ENCODE measurements at regions not wholly inside any gene's neighbourhood (a gene's known extent, or its start where the extent isn't known, plus 50 kb on each side); places are given as distances from the start of the nearest gene placed in this dataset.

DNA sequence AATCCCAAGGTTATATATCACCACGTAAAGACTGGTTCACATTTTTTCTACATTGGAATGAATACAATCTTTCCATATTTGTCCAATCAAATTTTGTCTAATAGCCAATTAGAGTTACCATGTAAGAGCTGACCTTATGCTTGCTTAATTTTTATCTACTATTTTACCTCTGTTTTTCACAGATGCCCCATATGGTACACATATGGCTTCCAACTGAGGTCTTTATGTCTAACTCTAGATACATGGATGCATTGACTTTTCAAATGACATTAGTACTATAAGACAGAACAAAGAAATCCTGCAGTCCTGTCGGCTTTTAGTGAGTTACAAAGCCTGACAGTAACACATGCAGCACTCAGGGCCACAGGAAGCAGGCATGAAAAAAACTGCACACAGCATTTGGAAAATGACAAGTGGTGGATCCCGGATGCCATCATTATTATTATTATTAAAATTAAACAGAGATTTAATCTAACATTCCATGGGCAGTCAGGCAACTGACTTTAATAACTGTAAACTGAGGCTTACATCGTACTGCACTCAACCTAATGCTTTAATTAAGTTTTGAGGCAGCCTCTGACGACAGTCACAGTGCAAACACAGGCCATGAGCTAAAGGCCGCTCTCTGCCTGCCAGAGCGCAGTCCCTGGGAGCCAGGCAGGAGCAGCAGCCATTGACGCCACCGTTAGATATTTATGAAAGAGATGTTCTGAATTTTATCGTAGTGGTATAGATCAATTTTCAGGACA, 113.9 kb upstream of the TMCO5A start:
- TF ChIP-seq, protein P1, sequence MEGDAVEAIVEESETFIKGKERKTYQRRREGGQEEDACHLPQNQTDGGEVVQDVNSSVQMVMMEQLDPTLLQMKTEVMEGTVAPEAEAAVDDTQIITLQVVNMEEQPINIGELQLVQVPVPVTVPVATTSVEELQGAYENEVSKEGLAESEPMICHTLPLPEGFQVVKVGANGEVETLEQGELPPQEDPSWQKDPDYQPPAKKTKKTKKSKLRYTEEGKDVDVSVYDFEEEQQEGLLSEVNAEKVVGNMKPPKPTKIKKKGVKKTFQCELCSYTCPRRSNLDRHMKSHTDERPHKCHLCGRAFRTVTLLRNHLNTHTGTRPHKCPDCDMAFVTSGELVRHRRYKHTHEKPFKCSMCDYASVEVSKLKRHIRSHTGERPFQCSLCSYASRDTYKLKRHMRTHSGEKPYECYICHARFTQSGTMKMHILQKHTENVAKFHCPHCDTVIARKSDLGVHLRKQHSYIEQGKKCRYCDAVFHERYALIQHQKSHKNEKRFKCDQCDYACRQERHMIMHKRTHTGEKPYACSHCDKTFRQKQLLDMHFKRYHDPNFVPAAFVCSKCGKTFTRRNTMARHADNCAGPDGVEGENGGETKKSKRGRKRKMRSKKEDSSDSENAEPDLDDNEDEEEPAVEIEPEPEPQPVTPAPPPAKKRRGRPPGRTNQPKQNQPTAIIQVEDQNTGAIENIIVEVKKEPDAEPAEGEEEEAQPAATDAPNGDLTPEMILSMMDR (conservative IDR thresholded peaks at IDR 0.05; ENCODE audit: low read depth in 2 of 2) = no peak
- TF ChIP-seq EZH2 (IDR thresholded peaks at IDR 0.05; ENCODE audit: low read depth, unreplicated experiment) (no peak), POLR2AphosphoS5 (IDR thresholded peaks at IDR 0.05; ENCODE audit: low read depth) (no peak), REST (IDR thresholded peaks at IDR 0.05; ENCODE audit: unreplicated experiment) (no peak), EZH2phosphoT487 (IDR thresholded peaks at IDR 0.05; ENCODE audit: unreplicated experiment) (no peak), JUNB (IDR thresholded peaks at IDR 0.05; ENCODE audit: unreplicated experiment) (no peak), CREB1 (CRISPR knock-in tag; IDR thresholded peaks at IDR 0.05; ENCODE audit: low read depth) (no peak), NANOG (IDR thresholded peaks at IDR 0.05; ENCODE audit: borderline replicate concordance) (no peak), STAT1 (IDR thresholded peaks at IDR 0.05; ENCODE audit: unreplicated experiment) (no peak), ZNF114 (CRISPR knock-in tag; IDR thresholded peaks at IDR 0.05) (no peak), ETS1 (IDR thresholded peaks at IDR 0.05) (no peak)

Measured in GM23338 (cell line).